OCI-LY3 (cell line): ENCODE measurements at regions not wholly inside any gene's neighbourhood (a gene's known extent, or its start where the extent isn't known, plus 50 kb on each side); places are given as distances from the start of the nearest gene placed in this dataset.

ENCODE experiments used
- H2AFZ ChIP-seq: fragments of 200-600, 300-600 bp; shearing (Covaris generic); 2 replicates; pipeline ENCODE4 v1.6.0; 2014; ENCODE audit warnings: antibody characterized with exemption, low read depth, low read length
- H3K27ac ChIP-seq: fragments of 200-600, 300-600 bp; sonication (generic); 2 replicates; pipeline ENCODE4 v1.5.1; 2014; ENCODE audit warnings: mild to moderate bottlenecking, low read length, moderate library complexity, mixed read lengths
- H3K27me3 ChIP-seq: fragments of 200-600, 300-600 bp; sonication (generic); 2 replicates; pipeline ENCODE4 v1.6.1; 2014; ENCODE audit warnings: low read depth, low read length, mixed read lengths
- H3K36me3 ChIP-seq: fragments of 200-600, 300-600 bp; sonication (generic); replicated peaks from 2 replicates; pipeline ENCODE3; 2014; ENCODE audit warnings: low read depth, low read length, mixed read lengths
- H3K4me1 ChIP-seq: fragments of 300-600, 200-600 bp; sonication (generic); 2 replicates; pipeline ENCODE4 v1.6.1; 2014; ENCODE audit warnings: low read length, mixed read lengths
- H3K4me2 ChIP-seq: fragments of 200-600, 300-600 bp; sonication (generic); 2 replicates; pipeline ENCODE4 v1.6.1; 2014; ENCODE audit warnings: low read length, mixed read lengths
- H3K4me3 ChIP-seq: fragments of 300-600, 200-600 bp; sonication (generic); 2 replicates; pipeline ENCODE4 v1.5.1; 2014; ENCODE audit warnings: antibody characterized with exemption, mild to moderate bottlenecking, low read length, moderate library complexity
- H3K79me2 ChIP-seq: fragments of 300-600, 200-600 bp; shearing (Covaris generic); 2 replicates; pipeline ENCODE4 v1.6.1; 2014; ENCODE audit warnings: mild to moderate bottlenecking, low read length, mixed read lengths
- H3K9ac ChIP-seq: fragments of 300-600, 200-600 bp; shearing (Covaris generic); 2 replicates; pipeline ENCODE4 v1.6.0; 2014; ENCODE audit warnings: mild to moderate bottlenecking, low read length, moderate library complexity
- H3K9me3 ChIP-seq: fragments of 200-600, 300-600 bp; shearing (Covaris generic); 2 replicates; pipeline ENCODE4 v1.6.1; 2014; ENCODE audit warnings: low read length, mixed read lengths; ENCODE audit not compliant: insufficient read depth
- H4K20me1 ChIP-seq: fragments of 200-600, 300-600 bp; sonication (generic); 2 replicates; pipeline ENCODE4 v1.6.1; 2016; ENCODE audit warnings: low read length, mixed read lengths; ENCODE audit not compliant: insufficient read depth
- EZH2phosphoT487 ChIP-seq: fragments of 200-600 bp; shearing (Covaris generic); IDR thresholded peaks from 2 replicates; pipeline ENCODE4 v1.6.1; 2018; ENCODE audit warnings: antibody characterized with exemption, mixed run types, low read depth
- TF ChIP-seq, protein P1 (sequence below): fragments of 200-600, 300-600 bp; sonication (generic); IDR thresholded peaks from 2 replicates; pipeline ENCODE4 v1.5.1; 2014; ENCODE audit warnings: antibody characterized with exemption, low read length, low read depth

GRCh38 chr11:45082744-45083543, 63.5 kb upstream of the PRDM11 start:
- Histone ChIP-seq H3K27me3 (no peaks in the 10 kb centered on the region), H2AFZ (no peak overlapping the region), H4K20me1 (no peaks in the 10 kb centered on the region), H3K4me2 (peak overlapping the region; percentile 61), H3K27ac (peak overlapping the region; percentile 61), H3K9ac (peak overlapping the region; percentile 22; the same call in 1 of the 2 replicates), H3K36me3 (no peaks in the 10 kb centered on the region), H3K79me2 (no peaks in the 10 kb centered on the region), H3K9me3 (no peaks in the 10 kb centered on the region), H3K4me1 (peaks cover 55% of the 10 kb centered on the region), H3K4me3 (peak overlapping the region; percentile 40)
- no peak for TF ChIP-seq EZH2phosphoT487
- TF ChIP-seq, protein P1, sequence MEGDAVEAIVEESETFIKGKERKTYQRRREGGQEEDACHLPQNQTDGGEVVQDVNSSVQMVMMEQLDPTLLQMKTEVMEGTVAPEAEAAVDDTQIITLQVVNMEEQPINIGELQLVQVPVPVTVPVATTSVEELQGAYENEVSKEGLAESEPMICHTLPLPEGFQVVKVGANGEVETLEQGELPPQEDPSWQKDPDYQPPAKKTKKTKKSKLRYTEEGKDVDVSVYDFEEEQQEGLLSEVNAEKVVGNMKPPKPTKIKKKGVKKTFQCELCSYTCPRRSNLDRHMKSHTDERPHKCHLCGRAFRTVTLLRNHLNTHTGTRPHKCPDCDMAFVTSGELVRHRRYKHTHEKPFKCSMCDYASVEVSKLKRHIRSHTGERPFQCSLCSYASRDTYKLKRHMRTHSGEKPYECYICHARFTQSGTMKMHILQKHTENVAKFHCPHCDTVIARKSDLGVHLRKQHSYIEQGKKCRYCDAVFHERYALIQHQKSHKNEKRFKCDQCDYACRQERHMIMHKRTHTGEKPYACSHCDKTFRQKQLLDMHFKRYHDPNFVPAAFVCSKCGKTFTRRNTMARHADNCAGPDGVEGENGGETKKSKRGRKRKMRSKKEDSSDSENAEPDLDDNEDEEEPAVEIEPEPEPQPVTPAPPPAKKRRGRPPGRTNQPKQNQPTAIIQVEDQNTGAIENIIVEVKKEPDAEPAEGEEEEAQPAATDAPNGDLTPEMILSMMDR = no peak

- no peak overlapping the region for H3K9ac ChIP-seq
- no peaks in the 10 kb centered on the region for H3K36me3 ChIP-seq
- H3K4me2 ChIP-seq = peak overlapping the region; percentile 61
- H3K4me3 ChIP-seq = peak overlapping the region; percentile 40; the same call in 1 of the 2 replicates
- no peaks in the 10 kb centered on the region for H3K79me2 ChIP-seq
- no peak for TF ChIP-seq EZH2phosphoT487
- TF ChIP-seq, protein P1 = peak; percentile 78
- peaks cover 55% of the 10 kb centered on the region for H3K4me1 ChIP-seq
- H2AFZ ChIP-seq = no peak overlapping the region
- H3K27me3 ChIP-seq = no peaks in the 10 kb centered on the region
- H3K27ac ChIP-seq = peak overlapping the region; percentile 61
- no peaks in the 10 kb centered on the region for H3K9me3 ChIP-seq
- no peaks in the 10 kb centered on the region for H4K20me1 ChIP-seq
Measured at GRCh38 chr11:45083544-45084087, 62.8 kb upstream of the PRDM11 start.

GRCh38 chr11:45085646-45086501, 60.6 kb upstream of the PRDM11 start:
- peaks cover 37% of the 10 kb centered on the region for H3K4me1 ChIP-seq
- no peaks in the 10 kb centered on the region for H3K79me2 ChIP-seq
- TF ChIP-seq EZH2phosphoT487 = no peak
- TF ChIP-seq, protein P1 = no peak

DNA sequence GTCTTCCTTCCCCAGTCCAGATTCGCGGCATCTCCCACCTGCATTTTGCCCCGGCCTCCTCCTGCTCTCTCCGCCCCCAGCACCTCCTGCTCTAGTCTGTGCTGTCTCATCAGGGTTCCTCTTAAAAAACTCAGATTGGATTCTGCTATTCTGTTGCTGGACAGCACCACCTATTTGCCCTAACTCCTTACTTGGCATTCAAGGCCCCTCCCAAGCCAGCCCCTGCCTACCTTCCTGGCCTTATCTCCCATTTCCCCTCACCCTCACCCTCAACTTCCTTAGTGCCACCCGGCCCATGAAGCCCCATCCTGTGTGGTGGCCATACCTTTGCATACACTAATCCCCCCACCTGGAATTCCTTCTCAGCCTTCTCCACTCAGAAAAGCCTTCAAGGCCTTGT, 59.9 kb upstream of the PRDM11 start:
- Histone ChIP-seq H3K4me2 (peak overlapping the region; percentile 42), H3K36me3 (no peaks in the 10 kb centered on the region), H2AFZ (no peak overlapping the region), H3K27ac (no peak overlapping the region), H3K9me3 (no peaks in the 10 kb centered on the region), H3K79me2 (no peaks in the 10 kb centered on the region), H3K9ac (no peak overlapping the region), H3K4me1 (peaks cover 36% of the 10 kb centered on the region), H3K4me3 (no peak overlapping the region), H3K27me3 (no peaks in the 10 kb centered on the region), H4K20me1 (no peaks in the 10 kb centered on the region)
- TF ChIP-seq, protein P1 = no peak
- no peak for TF ChIP-seq EZH2phosphoT487

More at GRCh38 chr11:45085646-45086501, 60.6 kb upstream of the PRDM11 start:
- no peaks in the 10 kb centered on the region for H4K20me1 ChIP-seq
- H3K4me2 ChIP-seq = no peak overlapping the region
- no peak overlapping the region for H2AFZ ChIP-seq
- H3K4me3 ChIP-seq = no peak overlapping the region
- no peaks in the 10 kb centered on the region for H3K27me3 ChIP-seq
- no peaks in the 10 kb centered on the region for H3K36me3 ChIP-seq
- no peaks in the 10 kb centered on the region for H3K9me3 ChIP-seq
- no peak overlapping the region for H3K27ac ChIP-seq
- H3K9ac ChIP-seq = no peak overlapping the region
